T-helper 1 cell (primary cell): ENCODE measurements at regions not wholly inside any gene's neighbourhood (a gene's known extent, or its start where the extent isn't known, plus 50 kb on each side); places are given as distances from the start of the nearest gene placed in this dataset.
"Not testable (repeated sequence)": the region's sequence is repeated elsewhere in the genome, so short reads cannot be mapped to it uniquely, and the experiment has no call there.

Experiments used
- DNase-seq, 5 donors: peaks; one replicate each; pipeline ENCODE4 v3.0.0-alpha.2; 2012 to 2020

GRCh38 chrX:45454290-45454689 lies 253.6 kb upstream of the DIPK2B start:
- no peak for DNase-seq

GRCh38 chrX:45449982-45450381 lies 249.3 kb upstream of the DIPK2B start:
- no peak for DNase-seq

DNA sequence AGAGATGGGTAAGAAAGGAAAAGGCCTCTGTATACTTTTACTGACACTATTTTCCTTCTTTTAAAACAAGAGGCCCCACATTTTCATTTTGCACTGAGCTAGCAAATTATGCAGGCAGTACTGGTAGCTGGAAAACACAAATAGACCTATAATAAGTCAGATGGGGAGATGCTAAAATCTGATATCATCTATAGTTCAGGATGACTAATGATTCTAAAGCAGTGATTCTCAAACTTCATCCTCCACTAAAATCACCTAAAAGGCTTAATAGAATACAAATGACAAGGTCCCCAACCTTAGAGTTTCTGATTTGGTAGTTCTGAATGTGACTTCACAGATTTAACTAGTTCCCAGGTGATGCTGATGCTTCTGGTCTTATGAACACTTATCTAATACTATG lies 247.3 kb upstream of the DIPK2B start:
- DNase-seq = no peak

DNA sequence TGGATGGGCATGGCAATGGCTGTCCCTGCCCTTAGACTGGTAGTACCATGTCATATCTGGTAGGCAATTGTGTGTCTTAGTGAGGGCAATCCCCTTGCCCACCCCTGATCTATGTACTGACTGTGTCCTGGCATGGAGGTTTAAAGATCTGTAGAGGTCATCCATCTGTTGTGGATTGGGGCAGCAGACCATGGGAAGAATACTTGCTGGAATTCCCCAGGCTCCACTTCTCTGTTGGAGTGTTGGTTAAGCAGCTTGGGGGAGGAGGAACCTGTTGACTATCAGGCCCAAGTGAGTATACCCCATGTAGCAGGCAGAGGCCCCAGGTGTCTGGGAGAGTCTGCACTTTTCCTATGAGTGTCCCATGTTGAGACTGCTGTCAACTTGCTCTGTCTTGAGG lies 246.7 kb upstream of the DIPK2B start:
- DNase-seq = no peak

DNA sequence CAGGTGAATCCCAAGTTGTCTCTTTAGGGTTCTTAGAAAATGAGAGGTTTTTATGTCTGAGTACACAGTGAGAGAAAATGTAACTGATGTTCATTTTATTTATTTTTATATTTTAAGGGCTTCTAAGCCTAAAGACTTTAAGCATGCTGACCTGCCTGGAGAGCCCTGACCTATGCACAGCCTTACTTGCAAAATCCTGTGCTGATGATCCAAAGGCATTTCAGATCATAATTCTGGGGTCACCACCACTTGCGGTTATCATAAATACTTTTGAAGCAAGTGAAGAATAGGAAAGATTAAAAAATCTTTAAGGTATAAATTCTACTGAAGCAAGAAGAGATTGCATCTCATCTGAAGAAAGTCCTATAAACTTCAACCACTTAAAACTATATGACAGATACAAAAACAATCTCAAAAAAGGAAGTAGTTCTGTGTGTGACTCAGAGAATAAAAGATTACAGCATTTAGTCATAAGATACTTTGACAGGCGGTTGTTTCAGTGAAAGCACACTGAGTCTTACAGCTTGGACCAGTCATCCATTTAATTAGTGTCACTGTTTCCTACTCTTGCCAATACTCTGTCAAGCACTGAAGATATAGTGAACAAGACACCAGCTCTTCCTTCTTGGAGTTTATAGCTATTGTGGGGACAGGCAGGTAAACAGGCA lies 245.2 kb upstream of the DIPK2B start:
- peak in 1 of 5 donors; percentile 8 for DNase-seq

- DNase-seq = no peak
Observed at GRCh38 chrX:45437186-45437585, 236.5 kb upstream of the DIPK2B start.

DNA sequence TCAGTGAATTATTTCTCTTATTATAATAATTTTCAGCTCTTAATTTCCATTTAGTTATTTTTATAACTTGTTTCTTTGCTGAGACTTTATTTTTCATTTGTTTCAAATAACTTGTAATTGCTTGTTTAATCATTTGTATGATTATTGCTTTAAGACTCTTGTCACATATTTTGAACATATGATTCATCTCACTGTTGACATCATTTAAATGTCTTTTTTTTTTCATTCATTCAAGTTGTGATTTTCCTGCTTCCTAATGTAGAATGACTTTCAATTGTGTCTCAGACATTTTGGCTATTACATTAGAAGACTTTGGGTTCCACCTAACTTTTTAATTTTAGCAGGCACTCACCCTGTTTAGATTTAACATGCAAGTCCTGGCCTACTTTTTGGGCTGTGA lies 234.8 kb upstream of the DIPK2B start:
- no peak for DNase-seq

GRCh38 chrX:45434231-45434630 lies 233.6 kb upstream of the DIPK2B start:
- DNase-seq = no peak

- DNase-seq = no peak
Observed at GRCh38 chrX:45428831-45429230, 228.2 kb upstream of the DIPK2B start.

DNA sequence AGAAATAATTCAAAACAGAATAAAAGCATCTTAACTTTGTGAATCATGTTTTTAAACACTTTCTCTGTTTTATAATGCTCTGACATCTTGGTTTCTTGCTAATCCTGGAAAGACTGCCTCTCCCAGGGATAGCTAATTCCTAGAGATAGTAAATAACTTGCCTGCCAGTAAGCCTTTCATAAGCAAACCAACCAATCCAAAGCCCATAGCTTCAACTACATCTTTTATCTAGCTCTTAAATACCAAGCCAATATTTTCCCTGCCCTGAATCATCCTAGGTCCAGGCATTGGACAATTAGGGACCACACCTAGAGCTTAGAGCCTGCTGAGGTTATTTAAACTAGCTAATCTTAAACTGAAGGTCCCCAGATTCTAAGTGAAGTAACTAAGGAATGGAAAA lies 223.7 kb upstream of the DIPK2B start:
- DNase-seq = no peak

DNA sequence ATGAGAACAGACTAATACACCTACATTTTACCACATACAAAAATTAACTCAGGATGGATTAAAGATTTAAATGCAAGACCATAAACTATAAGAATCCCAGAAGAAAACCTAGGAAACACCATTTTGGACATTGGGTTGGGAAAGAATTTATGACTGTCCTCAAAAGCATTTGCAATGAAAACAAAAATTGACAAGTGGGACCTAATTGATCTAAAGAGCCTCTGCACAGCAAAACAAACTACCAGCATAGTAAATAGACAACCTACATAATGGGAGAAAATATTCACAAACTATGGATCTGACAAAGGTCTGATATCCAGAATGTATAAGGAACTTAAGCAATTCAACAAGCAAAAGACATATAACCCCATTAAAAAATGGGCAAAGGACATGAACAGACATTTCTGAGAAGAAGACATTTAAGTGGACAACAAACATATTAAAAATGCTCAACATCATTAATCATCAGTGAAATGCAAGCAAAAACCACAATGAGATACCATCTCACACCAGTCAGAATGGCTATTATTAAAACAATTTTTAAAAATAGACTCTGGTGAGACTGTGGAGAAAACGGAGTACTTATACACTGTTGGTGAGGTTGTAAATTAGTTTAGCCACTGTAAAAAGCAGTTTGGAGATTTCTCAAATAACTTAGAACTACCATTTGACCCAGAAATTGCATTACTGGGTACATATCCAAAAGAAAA lies 221.7 kb upstream of the DIPK2B start:
- no peak for DNase-seq

DNA sequence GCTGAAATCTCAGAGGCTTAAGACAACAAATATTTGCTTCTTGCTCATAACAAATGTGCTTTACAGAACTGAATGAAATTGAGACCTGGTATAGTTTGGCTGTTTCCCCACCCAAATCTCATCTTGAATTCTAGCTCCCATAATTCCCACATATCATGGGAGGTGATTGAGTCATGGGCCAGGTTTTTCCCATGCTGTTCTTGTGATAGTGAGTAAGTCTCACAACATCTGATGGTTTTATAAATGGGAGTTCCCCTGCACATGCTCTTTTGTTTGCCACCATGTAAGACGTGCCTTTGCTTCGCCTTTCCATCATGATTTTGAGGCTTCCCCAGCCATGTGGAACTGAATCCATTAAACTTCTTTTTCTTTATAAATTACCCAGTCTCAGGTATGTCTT lies 221.1 kb upstream of the DIPK2B start:
- DNase-seq = no peak

- DNase-seq = no peak
Observed at GRCh38 chrX:45404206-45404605, 203.5 kb upstream of the DIPK2B start.

GRCh38 chrX:45401923-45402322 lies 201.2 kb upstream of the DIPK2B start:
- no peak for DNase-seq

- not testable (repeated sequence) for DNase-seq
Observed at GRCh38 chrX:45400951-45401725, 200.5 kb upstream of the DIPK2B start.

- no peak for DNase-seq
Observed at GRCh38 chrX:45400027-45400779, 199.5 kb upstream of the DIPK2B start.

DNA sequence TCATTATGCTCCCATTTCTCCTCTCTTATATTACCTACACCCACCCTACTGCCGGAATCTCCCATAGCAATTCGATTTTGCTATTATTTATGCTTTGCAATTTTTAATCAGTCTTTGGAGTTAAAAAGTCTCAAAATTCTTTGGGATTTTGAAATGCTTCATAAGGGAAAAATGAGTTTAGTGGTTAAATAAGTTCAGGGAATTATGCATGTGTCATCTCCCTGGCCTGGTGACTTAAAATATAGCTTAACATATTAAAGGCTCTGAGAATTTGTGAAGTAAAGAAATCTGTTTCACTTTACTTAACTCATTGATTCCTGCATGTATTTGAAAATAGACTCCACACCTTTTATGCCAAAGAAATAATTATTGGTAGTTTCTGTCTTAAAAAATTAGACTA lies 185.1 kb upstream of the DIPK2B start:
- DNase-seq = no peak

DNA sequence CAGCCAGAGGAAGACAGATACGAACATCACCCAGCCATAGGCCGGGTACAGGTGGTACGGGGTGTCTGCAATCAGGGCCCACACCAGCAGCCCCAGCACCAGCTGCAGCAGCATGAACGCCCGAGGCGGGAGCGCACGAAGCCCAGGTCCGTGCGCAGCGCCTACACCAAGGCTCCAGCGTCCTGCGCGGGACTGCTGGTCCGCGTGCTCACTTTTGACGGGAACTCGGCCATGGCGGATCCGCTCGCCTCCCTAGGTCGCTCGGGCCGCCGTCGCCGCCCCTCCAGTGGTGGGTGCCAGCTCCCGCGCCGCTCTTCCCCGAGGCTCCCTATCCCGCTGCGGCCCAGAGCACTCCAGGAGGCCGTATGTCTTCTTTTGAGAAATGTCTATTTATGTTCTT lies 181.2 kb upstream of the DIPK2B start:
- DNase-seq = no peak

DNA sequence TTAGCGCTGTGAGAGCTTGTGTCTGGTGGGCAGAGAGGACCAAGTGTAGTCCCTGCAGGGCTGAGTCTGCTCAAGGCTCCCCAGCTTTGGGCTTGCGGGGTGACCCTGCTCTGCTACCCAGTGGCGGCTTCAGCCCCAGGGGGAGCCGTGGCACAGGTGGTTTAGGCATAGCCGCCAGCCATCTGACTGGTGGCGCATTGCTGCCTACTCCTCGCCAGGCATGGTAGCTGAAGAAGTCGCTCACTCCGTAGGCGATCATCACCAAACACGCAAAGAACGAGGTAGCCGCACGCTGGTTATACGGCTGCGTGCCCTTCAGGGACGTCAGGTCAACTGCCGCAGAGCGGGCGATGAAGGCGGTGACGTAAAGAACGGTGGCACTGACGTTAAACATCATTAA lies 180.7 kb upstream of the DIPK2B start:
- DNase-seq = no peak

- DNase-seq = no peak
Observed at GRCh38 chrX:45379236-45379635, 178.6 kb upstream of the DIPK2B start.

- DNase-seq = peak in 1 of 5 donors; percentile 10
Observed at GRCh38 chrX:45372151-45372550, 171.5 kb upstream of the DIPK2B start.

- no peak for DNase-seq
Observed at GRCh38 chrX:45368705-45369104, 168.0 kb upstream of the DIPK2B start.

- no peak for DNase-seq
Observed at GRCh38 chrX:45363596-45363995, 162.9 kb upstream of the DIPK2B start.
